Muscle of back (tissue), 3 donors: ENCODE measurements at regions not wholly inside any gene's neighbourhood (a gene's known extent, or its start where the extent isn't known, plus 50 kb on each side); places are given as distances from the start of the nearest gene placed in this dataset.
"Not testable (repeated sequence)": the region's sequence is repeated elsewhere in the genome, so short reads cannot be mapped to it uniquely, and the experiment has no call there.

Source experiments
- DNase-seq, 3 donors: peaks; one replicate each; pipeline versions ENCODE4 v3.0.0 to v3.0.0-alpha.2; 2013

- DNase-seq: peak in 1 of 3 donors; percentile 23
Observed at GRCh38 chr4:74505355-74505978, 60.5 kb downstream of the AREG start.

DNA sequence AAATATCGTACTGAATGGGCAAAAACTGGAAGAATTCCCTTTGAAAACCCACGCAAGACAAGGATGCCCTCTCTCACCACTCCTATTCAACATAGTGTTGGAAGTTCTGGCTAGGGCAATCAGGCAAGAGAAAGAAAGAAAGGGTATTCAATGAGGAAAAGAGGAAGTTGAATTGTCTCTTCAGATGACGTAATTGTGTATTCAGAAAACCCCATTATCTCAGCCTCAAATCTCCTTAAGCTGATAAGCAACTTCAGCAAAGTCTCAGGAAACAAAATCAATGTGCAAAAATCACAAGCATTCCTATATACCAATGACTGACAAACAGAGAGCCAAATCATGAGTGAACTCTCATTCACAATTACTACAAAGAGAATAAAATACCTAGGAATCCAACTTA is 64.4 kb downstream of the AREG start:
- not testable (repeated sequence) for DNase-seq

DNA sequence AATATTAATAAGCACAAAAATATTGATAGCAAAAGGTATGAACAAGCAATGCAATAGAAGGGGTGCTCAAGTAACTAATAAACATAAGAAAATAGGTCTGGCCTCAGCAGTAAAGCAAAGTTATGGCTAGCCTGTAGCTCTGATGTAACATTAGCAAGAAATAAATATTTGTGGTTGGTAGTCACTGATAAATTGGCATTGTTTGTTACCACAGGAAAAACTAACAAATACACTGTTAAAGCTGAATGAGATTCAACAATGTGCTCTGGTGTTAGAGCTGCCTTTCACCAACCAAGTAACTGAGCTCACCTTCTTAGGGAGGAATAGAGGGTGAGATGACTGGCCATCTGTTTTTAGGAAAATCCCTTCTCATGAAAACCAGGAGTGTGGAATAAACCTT is 71.4 kb downstream of the AREG start:
- DNase-seq: no peak

- DNase-seq: no peak
Observed at GRCh38 chr4:74517996-74518395, 73.1 kb downstream of the AREG start.

DNA sequence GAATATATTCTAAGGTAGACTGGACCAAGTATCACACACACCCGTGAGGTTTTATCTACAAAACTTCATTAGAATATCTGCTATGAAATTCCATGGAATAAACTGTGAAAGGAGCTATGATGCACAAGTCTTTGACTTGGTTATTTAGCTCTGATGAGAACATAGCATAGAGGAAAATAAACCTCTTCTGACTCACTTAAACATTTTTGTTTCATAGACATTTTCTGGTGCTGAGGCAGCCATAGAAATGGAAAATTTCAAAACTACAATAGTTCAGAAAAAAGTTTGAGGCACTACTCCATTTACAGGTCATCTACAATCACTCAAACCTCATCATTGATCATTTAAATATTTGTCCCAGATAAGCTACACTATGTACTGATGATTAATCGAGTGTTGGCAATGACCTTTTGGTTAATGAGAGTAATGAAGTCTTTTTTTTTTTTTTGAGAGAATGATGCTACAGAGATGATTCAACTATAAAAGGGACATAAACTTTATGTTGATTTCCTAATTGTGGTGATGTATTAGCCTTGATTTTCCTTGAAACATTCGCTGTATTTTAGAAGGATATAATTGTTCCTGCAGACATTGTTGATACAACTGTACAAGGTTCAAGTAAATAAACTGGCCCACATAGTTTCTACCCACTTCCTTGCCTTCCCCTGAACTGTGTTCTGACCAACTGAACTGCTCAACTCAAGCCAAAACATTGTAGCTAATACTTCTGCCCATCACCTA is 77.5 kb downstream of the AREG start:
- DNase-seq: no peak

- no peak for DNase-seq
Observed at GRCh38 chr4:74523096-74523495, 78.2 kb downstream of the AREG start.

DNA sequence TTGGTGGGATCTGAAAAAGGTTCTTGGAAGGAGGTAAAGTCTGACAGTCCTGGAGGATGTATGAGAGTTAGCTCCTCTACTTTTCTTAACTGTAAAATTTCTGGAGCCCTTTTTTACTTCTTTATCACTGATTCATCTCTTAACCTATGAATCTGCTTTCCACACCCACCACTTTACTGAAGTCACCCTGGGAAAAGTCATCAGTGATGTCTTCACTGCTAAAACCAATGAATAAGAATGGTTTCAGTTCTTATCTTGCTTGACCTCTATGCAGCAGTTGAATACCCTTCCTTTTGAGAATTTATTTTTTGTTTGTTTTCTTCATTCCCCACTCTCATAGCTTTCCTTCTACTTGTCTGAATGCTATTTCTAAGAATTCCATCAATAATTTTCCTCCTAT is 80.0 kb downstream of the AREG start:
- no peak for DNase-seq

- DNase-seq: no peak
Observed at GRCh38 chr4:74527049-74527448, 82.1 kb downstream of the AREG start.

DNA sequence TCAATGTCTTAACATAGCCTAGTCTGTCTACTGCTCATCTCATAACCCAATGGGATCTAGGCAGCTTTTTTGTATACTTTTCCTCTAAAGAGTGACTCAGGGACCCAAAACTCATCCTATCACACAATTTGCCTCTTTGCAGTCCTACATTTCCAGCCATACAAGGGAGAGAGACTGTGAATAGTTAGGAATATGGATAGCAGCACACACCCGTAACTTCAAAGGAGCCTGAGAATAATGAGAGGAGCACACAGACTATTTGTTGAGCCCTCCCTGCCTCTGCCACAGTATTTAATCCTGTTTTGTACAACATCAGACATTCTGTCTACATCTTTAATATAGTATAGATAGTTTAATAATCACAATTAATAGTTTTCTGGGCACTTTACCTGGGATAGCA is 83.2 kb downstream of the AREG start:
- no peak for DNase-seq

DNA sequence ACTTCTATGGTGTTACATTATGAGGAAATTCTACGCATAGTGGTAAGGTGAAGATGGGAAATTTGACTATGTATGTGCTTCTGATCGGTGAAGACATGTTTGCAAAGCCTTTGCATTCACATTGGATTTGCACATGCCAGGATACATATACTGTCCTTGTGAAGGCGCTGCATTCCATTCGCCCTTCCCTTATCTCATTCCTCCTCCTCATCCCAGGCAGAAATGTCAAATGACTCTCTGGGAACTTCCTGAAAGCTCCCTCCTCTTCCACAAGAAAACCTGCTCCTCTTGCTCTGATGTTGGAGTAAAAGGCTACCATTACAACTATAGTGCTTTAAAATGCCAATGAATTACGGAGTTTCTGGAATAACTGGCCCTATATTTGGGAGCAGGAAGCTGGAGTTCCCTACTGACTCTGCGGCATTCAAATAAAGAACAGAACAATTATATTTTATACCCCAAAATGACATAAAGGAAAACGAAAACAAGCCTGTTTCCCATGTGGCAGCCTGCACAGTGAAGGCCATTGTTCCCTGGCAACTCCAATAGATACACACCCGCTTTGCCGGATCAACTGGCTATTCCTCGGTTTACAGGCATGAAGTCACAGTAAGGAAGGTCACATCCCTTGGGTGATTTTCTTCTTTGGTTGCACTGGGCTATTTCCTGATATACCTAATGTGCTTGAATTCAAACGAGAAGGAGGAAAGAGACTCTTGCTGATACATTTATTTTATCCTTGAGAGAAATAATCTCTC is 84.5 kb downstream of the AREG start:
- no peak for DNase-seq

DNA sequence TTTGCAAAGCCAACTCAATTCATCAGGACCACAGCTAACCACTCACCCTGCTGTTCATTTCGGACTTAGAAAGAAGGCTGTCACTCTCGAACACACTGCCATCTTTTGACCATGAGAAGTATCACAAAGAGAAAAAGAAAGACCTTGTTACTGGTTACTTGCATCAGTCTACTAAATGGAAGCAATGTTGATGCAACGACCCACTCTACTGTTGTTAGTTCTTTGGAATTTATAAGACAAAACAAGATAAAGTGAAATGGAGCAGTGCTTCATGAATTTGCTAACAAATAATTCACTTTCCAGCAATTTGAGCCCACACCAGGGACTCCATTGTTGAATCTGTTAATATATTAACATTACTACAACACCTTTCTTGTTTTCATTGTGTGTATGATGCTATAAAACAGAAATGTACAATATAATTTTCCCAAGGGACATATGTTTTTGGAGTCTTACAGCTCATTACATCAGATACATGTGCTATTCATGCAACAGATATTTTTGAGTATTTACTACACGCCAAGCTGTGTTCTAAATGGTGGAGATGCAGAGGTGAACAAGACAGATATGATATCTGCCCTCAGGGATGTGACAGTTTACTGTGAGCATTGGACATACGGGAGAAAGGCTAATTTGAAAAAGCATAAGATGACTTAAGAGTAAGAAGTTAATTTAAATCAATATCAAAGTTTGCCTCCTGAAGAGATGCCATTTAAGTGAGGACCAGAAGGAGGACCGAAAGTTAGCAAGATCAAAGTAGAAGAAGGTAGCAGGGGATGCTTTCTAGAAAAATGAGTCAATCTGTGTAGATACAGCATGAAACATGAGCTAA is 87.2 kb downstream of the AREG start:
- DNase-seq: peak; percentile 17 to 60 (median 30)

- DNase-seq: no peak
Observed at GRCh38 chr4:74534121-74534520, 89.2 kb downstream of the AREG start.

DNA sequence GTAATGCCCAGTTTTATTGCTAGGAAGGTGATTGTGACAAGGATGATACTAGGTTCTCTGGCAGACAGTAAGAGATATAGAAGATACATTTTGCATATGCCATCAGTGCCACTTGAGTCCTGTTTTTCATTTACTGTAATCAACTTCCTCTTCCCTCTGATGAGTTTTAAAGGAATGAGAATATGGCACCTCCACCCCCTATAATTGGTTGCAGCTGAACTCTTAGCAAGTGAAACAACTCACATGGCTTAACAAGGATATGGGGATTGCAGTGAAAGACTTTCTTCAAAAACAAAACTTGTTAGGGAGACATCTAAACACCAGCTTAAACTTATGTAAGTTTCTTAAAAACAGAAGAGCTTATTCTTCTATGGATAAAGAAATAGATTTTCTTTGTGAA is 90.0 kb downstream of the AREG start:
- DNase-seq: no peak

- no peak for DNase-seq
Observed at GRCh38 chr4:74535512-74535911, 90.6 kb downstream of the AREG start.

- no peak for DNase-seq
Observed at GRCh38 chr4:74536557-74536956, 91.6 kb downstream of the AREG start.

DNA sequence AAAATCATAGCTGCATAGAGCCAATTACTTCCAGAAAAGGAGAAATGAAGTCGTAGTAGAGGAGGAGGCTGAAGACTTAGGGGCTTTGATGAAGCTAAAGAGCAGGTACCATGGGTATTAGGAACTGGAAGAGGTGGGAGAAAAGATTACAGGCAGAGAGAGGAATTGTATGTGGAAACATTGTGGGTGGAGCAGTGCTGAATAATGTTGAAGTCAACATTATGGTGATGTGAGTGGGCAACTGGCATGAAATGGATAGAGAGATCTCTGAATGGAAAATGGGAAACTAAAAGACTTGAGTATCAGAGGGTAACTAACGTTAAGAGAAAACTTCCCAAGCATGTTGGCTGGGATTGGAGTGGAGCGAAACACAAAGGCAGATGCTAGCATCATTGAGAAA is 92.5 kb downstream of the AREG start:
- DNase-seq: no peak

GRCh38 chr4:74539044-74539790 is 94.3 kb downstream of the AREG start:
- no peak for DNase-seq

DNA sequence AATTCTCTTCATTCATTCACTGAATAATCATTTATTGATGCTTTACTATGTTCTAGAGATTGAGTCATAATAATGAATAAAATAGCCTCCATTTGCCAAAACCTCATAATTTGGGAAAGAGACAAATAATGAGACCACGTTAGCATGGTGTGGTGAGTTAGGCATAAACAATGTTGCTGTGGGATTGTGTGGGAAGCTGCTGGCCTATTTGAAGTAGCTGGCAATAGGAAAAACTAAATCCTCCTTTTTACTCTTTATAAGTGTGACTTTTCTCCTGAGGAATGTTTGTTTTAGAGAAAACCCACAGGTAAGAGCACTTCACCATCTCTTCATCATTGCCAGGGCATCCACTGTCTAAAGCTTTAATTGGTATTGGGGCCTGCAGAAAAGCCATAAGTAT is 95.3 kb downstream of the AREG start:
- no peak for DNase-seq

GRCh38 chr4:74541667-74542066 is 96.7 kb downstream of the AREG start:
- no peak for DNase-seq

GRCh38 chr4:74543231-74543781 is 98.4 kb downstream of the AREG start:
- no peak for DNase-seq

- DNase-seq: no peak
Observed at GRCh38 chr4:74543983-74544382, 99.0 kb downstream of the AREG start.
